ENCODE measurements at regions not wholly inside any gene's neighbourhood (a gene's known extent, or its start where the extent isn't known, plus 50 kb on each side); places are given as distances from the start of the nearest gene placed in this dataset.

DNA sequence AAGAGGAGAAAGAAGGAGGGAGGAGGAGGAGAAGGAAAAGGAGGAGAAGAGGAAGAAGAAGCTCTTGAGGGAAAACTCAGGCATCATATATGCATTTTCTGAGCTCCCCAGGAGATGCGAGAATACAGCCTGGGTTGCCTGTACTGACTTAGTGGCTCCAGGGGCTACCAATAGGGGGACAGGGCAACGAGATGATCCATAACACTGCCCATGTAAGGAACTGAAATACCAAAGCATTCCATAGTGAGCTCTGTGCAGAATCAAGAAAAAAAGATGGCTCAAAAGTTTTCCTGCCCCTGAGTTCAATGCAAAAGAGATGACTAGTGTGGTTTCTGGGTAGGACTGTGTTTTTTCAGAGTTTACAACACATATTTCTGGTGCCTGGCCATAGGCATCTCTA lies 258.7 kb downstream of the ALDH8A1 start:
- Histone ChIP-seq H3K27ac (no peak overlapping the region), H3K27me3 (no peaks in the 10 kb centered on the region), H3K4me1 (no peaks in the 10 kb centered on the region), H3K36me3 (no peaks in the 10 kb centered on the region), H3K4me3 (no peak overlapping the region), H3K9me3 (no peaks in the 10 kb centered on the region)
- no peak for DNase-seq
- intact Hi-C loops (cut with DNase I; ENCODE audit: low total_unique reads): no loop called here
- no peak for TF ChIP-seq POLR2A (IDR thresholded peaks at IDR 0.05)
- no peak for TF ChIP-seq CTCF (IDR thresholded peaks at IDR 0.05)

GRCh38 chr6:134690048-134690447 lies 259.9 kb downstream of the ALDH8A1 start:
- no peak for DNase-seq
- no peak for TF ChIP-seq POLR2A (IDR thresholded peaks at IDR 0.05)
- no peak for TF ChIP-seq CTCF (IDR thresholded peaks at IDR 0.05)
- no peak overlapping the region for H3K4me3 ChIP-seq
- no peaks in the 10 kb centered on the region for H3K36me3 ChIP-seq
- H3K9me3 ChIP-seq: no peaks in the 10 kb centered on the region
- no peak overlapping the region for H3K27ac ChIP-seq
- no peaks in the 10 kb centered on the region for H3K4me1 ChIP-seq
- intact Hi-C loops (cut with DNase I; ENCODE audit: low total_unique reads): no loop called here
- no peaks in the 10 kb centered on the region for H3K27me3 ChIP-seq

DNA sequence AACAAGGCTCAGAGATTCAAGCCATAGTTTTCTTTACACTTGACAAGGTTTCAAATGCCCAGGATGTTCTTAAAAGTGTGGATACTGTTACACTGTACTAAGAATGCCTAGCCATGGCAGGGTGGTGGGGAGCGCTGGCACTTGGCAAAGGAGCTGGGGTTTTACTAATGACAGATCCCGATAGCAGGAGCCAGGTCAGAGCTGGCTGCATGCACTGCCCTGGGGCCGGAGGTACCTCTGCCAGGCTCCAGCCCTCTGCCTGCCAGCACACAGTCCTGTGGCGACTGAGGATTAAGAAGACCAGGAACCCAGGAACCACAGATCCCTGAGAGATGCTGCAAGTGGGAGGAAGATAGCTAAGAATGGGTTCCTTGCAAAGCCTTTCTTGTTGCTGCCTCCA lies 260.3 kb downstream of the ALDH8A1 start:
- intact Hi-C loops (cut with DNase I; ENCODE audit: low total_unique reads): no loop called here
- Histone ChIP-seq H3K4me3 (no peak overlapping the region), H3K4me1 (no peaks in the 10 kb centered on the region), H3K27ac (no peak overlapping the region), H3K9me3 (no peaks in the 10 kb centered on the region), H3K36me3 (no peaks in the 10 kb centered on the region), H3K27me3 (no peaks in the 10 kb centered on the region)
- no peak for DNase-seq
- no peak for TF ChIP-seq POLR2A (IDR thresholded peaks at IDR 0.05)
- TF ChIP-seq CTCF (IDR thresholded peaks at IDR 0.05): no peak

DNA sequence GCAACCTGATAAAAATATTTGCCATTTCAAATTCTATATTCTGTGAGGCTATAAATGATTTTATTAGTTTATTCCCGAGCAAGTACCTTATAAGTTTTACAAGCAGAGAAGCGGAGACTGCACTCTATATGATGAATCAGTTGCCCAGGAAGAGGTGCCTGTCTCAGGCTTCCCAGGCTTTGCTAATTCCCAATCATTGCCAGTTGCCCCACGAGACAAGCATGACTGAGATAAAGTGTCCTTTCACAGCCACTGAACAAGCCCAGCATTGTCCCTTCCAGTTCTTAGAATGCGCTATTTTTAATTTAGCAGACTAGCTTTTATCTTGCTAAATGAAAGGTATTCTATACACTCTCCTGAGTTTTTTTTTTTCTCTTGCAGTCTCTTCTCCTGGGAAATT lies 260.7 kb downstream of the ALDH8A1 start:
- intact Hi-C loops (cut with DNase I; ENCODE audit: low total_unique reads): no loop called here
- no peak overlapping the region for H3K27ac ChIP-seq
- no peaks in the 10 kb centered on the region for H3K9me3 ChIP-seq

DNA sequence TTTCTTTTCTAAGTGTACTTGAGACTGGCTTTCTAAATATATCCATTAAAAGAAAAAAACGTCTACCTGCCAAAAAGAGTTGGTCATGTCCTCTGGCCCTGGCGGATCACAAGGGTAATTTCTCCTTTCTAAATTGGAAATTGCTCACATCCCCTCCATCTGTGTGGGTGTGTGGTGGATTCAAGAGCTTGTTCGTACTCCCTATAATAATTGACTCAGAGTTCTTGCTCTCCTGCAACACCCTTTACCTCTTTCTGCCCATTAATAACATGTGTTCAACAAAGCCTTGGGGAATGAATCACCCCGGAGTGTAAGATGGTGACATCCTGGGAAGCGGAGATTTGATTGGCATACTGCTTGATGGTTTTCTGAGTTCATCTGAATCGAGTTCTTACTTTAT lies 263.8 kb downstream of the ALDH8A1 start:
- intact Hi-C loops (cut with DNase I; ENCODE audit: low total_unique reads): no loop called here
- no peak overlapping the region for H3K4me3 ChIP-seq
- TF ChIP-seq POLR2A (IDR thresholded peaks at IDR 0.05) (no peak), CTCF (IDR thresholded peaks at IDR 0.05) (no peak)
- no peaks in the 10 kb centered on the region for H3K9me3 ChIP-seq
- DNase-seq: no peak
- no peaks in the 10 kb centered on the region for H3K36me3 ChIP-seq
- no peaks in the 10 kb centered on the region for H3K4me1 ChIP-seq
- no peaks in the 10 kb centered on the region for H3K27me3 ChIP-seq
- no peak overlapping the region for H3K27ac ChIP-seq

More for the DNA sequence above, 260.7 kb downstream of the ALDH8A1 start:
- no peaks in the 10 kb centered on the region for H3K36me3 ChIP-seq
- no peaks in the 10 kb centered on the region for H3K4me1 ChIP-seq
- H3K27me3 ChIP-seq: no peaks in the 10 kb centered on the region
- no peak overlapping the region for H3K4me3 ChIP-seq
- no peak for DNase-seq
- TF ChIP-seq CTCF (IDR thresholded peaks at IDR 0.05) (no peak), POLR2A (IDR thresholded peaks at IDR 0.05) (no peak)

Measured in uterus (tissue), 3 donors.